DMS 273 (cell line): ENCODE measurements at regions not wholly inside any gene's neighbourhood (a gene's known extent, or its start where the extent isn't known, plus 50 kb on each side); places are given as distances from the start of the nearest gene placed in this dataset.
"Not testable (repeated sequence)": the region's sequence is repeated elsewhere in the genome, so short reads cannot be mapped to it uniquely, and the experiment has no call there.

Experiments
- DNase-seq: peaks from one replicate; lab custom pipeline; 2025; ENCODE audit not compliant: unreplicated experiment; lab: John Stamatoyannopoulos, UW

DNA sequence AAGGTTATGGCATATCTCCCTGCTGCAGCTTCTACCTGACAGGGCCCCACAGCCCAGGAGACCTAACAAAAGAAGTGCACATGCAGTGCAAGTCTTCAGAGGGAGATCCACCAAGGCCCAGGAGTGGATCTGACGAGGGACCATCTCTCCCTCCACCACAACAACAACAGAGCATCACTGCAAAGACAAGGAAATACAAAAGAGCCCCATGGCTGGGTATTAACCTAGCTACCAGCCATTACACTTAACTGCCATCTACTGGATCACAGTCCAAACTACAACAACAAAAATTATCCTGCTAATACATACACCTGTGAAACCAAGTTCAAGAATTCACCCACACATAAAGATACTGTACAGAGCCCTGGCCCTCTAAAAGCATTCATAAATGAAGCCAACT, 280.2 kb upstream of the SLC7A11 start:
- DNase-seq: peak; percentile 5

DNA sequence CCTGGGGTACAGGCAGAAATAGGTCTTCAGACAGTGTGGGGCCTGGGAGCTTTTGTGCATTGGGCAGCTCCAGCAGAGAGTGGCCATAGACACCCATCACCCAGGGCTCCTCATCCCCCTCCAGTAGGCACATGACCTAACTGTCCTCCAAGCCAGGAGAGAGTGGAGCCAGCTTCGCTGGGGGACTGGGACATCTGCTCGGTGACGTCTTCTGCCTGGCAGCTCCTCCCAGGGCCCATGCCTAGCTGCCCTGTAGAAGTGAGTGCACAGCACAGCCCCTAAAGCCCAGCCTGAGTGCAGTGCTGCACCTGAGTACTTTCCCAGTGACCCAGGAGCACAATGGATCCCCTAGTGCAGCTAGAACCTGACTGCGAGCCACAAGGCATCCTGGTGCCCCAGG, 279.7 kb upstream of the SLC7A11 start:
- DNase-seq: no peak

DNA sequence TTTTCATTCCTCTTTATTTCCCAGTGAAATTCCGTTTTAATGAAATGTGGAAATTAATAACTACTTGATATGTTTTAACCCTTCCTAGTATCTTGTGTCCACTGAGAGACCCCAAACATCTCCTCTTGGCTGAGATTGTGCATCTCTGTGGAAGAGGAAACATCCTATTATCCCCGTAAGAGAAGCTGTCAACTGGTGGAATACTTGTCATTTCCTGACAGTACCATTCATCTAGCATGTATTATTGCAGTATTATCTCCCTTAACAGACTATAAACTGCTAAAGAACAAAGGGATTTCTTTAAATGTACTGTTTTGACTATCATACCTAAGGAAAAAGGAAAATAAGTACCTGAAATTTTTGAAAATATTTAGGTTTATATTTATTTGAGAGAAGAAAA, 277.3 kb upstream of the SLC7A11 start:
- no peak for DNase-seq

DNA sequence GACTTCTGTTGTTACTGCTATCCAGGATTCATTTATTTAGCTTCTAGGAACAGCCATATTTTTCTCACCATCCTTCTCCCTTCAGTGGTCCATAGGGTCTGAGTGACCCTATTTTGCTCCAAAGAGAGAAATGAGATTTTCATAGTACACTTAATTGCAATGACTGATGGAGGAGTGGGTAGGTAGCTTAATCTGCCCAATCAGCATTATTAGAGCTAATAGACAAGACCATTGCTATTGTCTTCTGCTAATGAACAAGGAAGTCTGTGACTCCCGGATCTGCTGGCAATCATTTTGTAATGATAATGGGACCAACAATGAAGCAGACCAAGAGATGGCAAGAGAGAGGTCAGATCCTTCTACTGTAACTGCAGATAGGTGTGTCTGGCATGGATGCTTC, 271.4 kb upstream of the SLC7A11 start:
- DNase-seq: no peak

DNA sequence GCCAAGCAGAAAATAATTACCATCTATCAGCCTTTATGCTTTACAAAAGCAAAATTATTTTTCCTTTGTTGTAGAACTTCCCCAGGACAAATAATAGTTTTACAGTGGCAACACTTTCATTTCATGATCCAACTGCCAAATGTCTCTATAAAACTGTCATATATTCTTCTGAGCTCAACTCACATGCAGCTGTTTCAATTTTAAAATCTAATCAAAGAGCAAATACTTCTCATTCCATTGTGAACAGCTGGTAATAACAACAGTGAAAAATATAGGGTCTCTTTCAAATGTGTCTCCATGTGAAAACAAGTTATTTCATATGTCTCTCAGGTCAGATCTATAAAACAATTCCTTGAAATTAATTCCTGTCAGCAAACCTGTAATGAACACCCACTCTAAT, 270.6 kb upstream of the SLC7A11 start:
- DNase-seq: no peak

DNA sequence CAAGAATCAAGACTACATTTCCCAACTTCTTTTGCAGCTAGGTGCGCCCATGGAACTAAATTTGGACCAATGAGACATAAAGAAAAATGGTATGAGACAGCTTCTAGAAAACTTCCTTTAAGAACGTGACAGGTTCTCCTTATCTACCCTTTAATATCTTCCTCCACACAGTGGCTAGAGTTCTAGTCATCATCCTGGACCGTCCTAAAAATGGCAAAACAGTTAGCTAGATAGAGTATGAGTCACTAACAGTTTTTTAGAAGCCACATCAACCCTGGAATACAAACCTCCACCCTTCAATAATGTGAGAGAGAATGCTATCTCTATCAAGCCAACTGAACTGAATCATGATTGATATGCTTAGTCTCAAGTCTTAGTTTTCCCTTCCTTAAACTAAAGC, 267.9 kb upstream of the SLC7A11 start:
- no peak for DNase-seq

DNA sequence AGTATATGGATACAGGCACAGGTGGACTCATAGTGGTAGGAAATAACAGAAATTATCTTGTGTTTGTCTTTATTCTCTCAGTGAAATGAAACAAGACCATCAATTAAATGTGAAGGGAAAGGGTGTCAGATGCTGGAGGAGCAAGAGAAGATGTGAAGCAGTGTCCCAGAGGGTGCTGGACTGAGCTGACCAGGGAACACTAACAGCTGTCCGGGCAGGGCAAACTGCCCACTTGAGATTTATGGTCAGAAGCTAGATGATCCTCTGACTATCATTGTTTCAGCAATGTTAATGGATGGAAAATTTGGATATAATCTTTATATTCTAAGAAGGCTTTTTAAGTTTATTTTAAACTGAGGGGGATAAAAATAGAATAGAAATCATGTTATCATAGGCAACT, 267.2 kb upstream of the SLC7A11 start:
- no peak for DNase-seq

DNA sequence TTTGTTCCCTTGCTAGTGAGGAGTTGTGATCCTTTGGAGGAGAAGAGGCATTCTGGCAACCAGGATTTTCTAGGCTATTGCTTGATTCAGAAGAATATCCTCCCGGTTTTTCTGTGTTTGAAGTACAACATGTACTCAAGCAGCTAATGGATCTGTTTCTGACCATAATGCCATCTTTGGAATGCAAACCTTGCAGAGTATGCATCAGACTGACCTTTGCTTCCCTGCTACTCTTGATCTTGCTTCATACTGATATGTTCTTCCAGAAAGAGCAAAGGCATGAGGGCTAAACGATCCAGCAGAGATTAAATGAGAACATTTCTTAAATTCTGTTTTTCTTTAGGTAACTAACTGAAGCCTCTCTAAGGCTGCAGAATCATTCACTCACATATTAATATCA, 265.4 kb upstream of the SLC7A11 start:
- no peak for DNase-seq

DNA sequence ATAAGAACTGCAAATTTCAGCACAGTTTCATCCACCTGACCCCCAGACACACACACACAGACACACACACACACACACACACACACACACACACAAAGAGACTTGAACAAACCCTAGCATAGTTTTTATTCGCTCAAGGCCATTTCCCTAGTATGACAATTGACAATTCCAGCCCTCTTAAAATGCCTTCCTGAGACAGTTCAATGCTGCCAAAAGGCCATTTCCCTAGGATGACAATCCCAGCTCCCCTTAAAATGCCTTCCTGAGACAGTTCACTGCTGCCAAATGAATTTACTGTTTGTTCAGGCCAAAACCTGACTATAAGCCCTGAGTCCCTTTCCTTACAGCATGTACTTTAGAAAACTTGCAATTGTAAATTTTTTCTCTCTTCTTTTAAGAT, 259.5 kb upstream of the SLC7A11 start:
- DNase-seq: no peak

DNA sequence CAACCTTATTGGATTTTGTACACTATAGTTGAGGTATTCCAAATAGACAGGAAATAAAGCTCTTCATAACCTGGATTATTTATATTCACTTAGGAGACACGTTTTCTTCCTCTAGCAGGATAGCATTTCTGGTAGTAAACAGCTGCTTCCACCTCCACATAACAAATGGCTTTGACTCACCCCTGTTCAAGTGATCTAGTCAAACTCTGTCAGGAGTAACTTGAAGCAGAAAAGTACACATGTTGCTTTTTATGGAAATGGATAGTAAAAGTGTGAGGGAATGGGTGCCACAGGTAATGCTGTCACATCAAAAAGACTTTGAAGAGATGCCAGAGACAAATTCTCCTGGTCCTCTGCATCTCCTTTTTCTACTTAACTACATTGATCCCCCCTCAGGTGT, 258.7 kb upstream of the SLC7A11 start:
- no peak for DNase-seq

DNA sequence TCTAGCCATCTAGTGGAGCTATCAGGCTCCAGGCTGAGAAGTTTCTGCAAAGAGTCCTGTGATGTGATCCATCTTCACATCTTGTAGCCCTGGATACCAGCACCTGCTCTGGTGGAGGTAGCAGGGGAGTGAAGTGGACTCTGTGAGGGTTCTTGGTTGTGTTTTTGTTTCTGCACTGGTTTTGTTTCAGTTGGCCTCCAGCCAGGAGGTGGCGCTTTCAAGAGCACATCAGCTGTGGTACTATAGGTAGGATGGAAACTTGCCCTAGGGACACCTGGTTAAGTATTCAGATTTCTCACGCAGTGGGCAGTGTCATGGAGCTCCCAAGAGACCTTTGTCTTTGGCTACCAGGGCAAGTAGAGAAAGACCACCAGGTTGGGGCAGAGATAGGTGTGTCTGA, 257.5 kb upstream of the SLC7A11 start:
- no peak for DNase-seq

DNA sequence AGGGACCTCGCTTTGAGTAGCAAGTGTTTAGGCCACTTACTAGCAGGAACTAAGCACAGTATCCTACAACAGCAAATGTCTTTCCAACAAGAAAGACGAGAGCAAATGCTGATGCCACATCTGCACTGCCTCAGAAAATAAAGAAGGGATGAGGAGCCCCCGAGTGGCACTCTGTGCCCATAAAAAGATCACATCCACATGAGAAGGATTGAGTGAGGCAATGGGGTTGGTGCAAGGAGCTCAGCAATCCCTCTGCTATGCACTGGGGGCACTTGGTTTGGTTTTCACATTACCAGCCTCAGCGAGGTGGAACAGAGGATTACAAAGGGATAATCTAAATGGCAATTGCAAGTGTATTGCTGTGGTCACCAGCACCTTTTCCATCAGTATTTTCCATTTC, 252.8 kb upstream of the SLC7A11 start:
- peak; percentile 29 for DNase-seq

DNA sequence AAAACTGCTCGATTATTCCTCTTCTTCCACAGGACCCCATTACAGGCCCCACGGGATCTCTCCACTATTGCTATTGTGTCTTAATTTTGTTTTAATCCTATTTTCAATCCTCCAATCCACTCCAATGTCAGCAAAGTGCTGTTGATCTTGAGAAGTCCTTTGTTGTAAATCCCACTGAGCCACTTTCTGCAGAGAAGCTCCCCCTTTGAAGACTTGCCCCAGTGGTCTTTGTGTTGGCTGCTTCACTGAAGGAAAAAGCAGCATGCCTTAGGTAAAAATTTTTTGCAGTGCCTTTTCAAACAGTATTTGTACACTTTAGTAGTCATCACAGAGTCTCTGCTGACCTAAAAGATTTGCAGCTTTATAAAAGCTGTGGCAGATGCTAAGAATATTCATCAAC, 252.0 kb upstream of the SLC7A11 start:
- DNase-seq: no peak

DNA sequence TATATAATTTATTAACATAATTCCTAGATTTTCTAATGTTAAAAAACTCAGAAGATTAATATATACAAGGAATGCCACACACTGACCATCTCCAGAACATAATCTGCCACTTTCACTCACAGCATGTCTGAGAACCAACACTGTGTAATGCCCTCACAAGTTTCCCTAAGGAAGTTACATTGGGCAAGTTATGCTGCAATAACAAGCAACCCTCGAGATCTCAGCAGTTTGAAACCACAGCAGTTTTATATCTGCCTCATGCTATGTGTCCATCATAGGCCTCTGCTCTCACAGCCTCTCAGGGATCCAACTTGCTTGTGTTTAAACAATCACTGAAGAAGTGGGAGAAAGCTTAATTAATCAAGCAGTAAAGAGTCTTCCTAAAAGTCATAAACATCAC, 250.0 kb upstream of the SLC7A11 start:
- DNase-seq: no peak

DNA sequence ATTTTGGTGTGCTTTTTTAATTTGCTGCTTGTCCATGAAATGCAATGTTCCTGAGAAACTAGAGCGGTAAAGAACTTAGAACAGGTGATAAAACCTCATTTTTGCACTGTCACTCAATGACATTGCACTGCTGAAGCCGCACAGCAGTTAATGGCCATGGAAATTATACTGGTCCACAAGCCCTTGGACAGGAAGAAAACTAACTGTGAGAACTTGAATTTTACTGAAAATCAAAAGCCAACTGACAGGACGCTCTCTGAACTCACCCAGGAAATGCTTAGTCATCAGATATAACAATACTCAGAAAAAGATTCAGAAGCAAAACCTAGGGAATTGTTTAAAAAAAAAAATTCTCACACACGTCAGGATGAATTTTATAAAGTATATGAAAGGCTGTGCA, 246.4 kb upstream of the SLC7A11 start:
- no peak for DNase-seq

DNA sequence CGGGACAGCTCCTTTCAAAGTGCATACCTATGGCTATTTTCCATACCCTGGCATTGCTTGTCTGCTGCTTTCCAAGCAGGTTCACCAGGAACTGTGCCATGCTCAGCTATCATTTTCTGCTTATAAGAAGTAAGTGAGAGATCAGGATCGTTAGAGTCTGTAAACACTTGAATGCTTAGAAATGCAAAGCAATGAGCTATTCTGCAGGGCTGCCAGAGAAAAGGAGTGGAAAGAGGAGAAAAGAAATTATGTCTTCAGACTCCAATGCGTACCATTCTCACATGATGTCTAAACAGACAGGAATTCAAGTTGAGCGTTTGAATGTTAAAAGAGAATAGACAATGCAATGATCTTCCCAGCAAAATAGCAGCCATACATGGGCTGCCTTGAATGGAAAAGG, 245.5 kb upstream of the SLC7A11 start:
- no peak for DNase-seq

DNA sequence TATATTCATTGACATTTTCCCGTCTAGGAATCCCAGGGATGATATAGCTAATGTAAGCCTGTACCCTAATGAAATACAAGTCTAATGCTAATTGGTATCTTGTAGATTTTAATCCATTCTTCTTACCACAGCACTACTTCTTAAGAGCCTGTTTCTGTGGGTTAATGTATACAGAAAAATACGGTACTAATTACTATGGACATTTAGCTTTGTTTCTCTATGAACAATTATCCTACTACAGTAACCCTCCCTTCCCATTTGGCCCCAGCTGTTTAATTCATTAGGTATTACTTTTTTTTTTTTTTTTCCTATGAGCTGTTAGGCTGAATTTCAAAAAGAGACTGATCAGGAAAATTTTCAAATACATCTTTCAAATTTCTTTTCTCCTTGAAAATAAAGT, 245.1 kb upstream of the SLC7A11 start:
- no peak for DNase-seq

DNA sequence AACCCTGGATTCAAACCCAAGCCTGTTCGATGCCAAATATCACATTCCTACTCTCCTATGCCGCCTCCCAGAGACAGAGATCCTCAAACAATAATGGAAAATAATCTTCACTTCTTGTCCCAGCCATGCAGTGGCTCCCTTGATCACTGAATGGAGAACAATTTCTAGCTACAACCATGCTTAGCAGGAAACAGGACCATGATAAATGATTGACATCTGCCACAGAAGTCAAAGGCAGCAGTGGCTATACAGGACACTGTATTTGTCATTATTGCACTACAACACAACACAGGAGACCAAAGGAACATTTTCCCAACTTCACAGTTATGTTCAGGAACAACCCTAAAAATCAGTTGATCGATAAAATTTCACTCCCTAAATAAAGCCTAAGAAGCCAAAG, 243.3 kb upstream of the SLC7A11 start:
- no peak for DNase-seq

DNA sequence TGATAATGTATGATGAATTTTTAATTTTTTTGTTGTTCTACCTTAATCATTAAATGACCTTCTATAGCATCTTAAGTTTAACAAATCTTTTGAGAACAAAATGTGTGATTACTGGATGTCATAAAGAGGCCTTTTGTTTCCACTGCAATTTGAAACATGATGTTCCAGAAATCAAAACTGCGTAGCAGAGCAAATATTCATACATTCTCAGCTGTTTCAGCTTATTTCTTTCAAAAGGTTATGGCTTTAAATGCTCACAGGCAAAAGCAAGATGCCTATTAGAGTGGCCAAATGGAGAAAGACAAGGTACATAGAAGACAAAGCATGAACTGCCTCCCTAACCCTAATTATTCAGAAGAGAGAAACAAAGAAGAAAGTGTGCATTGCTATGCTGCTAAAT, 233.0 kb upstream of the SLC7A11 start:
- no peak for DNase-seq

DNA sequence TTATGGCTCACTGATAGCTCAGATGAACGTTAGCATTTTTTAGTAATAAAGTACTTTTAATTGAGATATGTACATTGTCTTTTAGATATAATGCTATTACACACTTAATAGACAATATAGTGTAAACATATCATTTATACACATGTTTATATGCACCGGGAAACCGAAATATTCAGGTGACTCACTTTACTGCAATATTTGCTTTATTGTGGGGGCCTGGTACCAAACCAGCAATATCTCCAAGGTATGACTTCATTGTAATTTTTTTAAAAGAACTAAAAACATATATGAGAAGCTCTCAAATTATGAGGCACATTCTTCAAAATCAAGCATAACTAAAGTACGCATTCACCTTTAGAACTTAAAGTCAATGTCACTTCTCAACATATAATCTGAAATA, 231.2 kb upstream of the SLC7A11 start:
- no peak for DNase-seq

DNA sequence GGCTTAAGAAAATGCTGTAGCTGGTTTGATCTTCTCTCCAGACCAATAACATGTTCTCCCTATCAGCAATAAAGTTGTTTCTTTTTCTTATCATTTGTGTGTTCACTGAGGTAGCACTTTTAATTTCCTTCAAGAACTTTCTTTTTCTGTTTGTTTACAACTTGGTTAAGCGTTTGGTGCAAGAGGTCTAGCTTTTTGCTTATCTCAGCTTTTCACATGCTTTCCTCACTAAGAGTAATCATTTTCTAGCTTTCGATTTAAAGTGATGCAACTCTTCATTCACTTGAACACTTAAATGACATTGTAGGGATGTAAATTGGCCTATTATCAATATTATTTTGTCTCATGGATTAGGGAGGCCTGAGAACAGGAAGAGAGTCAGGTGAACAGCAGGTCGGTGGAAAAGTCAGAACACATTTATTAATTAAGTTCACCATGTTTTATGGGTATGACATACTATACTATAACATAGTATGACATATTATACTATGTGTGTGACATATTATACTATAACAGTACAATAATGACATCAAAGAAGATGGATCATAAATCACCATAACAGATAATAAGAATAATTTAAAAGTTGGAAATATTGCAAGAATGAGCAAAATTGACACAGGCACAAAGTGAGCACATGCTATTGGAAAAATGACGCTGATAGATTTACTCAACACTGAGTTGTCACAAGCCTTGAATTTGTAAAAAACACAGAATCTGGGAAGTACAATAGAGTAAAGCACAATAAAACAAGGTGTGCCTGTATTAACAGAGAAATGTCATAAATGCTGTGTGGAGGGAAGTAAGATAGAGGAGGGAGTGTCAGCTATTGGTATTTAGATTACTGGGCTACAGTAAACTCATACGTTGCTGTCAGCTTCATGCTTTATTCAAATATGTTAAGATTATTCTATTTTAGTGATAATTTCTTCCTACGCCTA, 218.6 kb upstream of the SLC7A11 start:
- no peak for DNase-seq

DNA sequence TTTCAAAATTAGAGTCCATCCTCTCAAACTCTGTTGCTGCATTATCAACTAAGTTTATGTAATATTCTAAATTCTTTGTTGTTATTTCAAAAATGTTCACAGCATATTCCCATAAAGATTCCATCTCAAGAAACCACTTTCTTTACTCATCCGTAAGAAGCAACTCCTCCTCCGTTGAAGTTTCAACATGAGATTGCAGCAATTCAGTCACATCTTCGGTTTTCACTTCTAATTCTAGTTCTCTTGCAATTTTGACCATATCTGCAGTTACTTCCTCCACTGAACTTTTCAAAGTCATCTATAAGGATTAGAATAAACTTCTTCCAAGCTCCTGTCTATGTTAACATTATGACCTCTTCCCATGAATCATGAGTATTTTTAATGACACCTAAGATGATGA, 216.6 kb upstream of the SLC7A11 start:
- DNase-seq: no peak

DNA sequence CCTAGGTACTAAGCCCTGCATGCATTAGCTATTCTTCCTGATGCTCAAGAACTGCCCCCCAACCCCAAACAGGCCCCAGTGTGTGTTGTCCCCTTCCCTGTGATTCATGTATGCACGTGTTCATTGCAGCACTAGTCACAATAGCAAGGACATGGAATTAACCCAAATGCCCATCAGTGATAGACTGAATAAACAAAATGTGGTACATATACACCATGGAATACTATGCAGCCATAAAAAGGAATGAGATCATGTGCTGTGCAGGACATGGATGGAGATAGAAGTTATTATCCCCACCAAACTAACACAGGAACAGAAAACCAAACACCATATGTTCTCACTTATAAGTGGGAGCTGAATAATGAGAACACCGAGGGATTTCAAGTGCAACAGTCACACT, 214.2 kb upstream of the SLC7A11 start:
- not testable (repeated sequence) for DNase-seq
